HFF-Myc (cell line): ENCODE measurements at regions not wholly inside any gene's neighbourhood (a gene's known extent, or its start where the extent isn't known, plus 50 kb on each side); places are given as distances from the start of the nearest gene placed in this dataset.
"Not testable (repeated sequence)": the region's sequence is repeated elsewhere in the genome, so short reads cannot be mapped to it uniquely, and the experiment has no call there.

Experiments used
- DNase-seq: peaks from one replicate; pipeline ENCODE4 v3.0.0-alpha.2; 2011; ENCODE audit warnings: low read depth; ENCODE audit errors: extremely low read depth
- H3K4me3 ChIP-seq: replicated peaks from 2 replicates; pipeline ENCODE4 v1.5.1; 2011; ENCODE audit warnings: low read depth, mild to moderate bottlenecking, control low read depth, low read length
- TF ChIP-seq, protein P1 (sequence below): IDR thresholded peaks from 2 replicates; pipeline ENCODE4 v1.5.1; 2012; ENCODE audit warnings: mild to moderate bottlenecking, low read depth, low read length, control low read depth; ENCODE audit errors: missing control alignments

DNA sequence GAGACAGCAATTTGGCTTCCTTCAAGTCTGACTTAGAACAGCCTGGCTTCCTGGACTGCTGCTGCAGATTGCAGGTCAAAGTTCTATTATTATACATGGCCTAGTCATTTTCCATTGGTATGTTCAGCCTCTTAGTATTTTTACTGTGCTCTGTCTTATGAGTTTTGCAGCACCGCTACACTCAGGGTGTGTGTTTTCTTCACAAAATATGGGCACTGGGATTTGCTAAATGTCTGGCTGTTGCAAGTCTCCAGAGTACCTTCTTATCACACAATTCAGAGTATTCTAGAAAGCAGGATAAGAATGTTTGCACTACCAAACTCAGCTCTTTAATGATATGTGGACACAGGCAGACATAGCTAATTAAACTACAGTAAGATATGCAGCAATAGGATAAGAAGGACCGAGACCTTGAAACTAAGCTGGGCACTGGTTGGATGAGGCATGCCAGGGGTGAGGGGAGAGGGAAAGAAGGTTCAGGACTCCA, 203.0 kb upstream of the PDZRN3 start:
- no peak overlapping the region for H3K4me3 ChIP-seq
- no peak for DNase-seq
- TF ChIP-seq, protein P1, sequence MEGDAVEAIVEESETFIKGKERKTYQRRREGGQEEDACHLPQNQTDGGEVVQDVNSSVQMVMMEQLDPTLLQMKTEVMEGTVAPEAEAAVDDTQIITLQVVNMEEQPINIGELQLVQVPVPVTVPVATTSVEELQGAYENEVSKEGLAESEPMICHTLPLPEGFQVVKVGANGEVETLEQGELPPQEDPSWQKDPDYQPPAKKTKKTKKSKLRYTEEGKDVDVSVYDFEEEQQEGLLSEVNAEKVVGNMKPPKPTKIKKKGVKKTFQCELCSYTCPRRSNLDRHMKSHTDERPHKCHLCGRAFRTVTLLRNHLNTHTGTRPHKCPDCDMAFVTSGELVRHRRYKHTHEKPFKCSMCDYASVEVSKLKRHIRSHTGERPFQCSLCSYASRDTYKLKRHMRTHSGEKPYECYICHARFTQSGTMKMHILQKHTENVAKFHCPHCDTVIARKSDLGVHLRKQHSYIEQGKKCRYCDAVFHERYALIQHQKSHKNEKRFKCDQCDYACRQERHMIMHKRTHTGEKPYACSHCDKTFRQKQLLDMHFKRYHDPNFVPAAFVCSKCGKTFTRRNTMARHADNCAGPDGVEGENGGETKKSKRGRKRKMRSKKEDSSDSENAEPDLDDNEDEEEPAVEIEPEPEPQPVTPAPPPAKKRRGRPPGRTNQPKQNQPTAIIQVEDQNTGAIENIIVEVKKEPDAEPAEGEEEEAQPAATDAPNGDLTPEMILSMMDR: no peak

DNA sequence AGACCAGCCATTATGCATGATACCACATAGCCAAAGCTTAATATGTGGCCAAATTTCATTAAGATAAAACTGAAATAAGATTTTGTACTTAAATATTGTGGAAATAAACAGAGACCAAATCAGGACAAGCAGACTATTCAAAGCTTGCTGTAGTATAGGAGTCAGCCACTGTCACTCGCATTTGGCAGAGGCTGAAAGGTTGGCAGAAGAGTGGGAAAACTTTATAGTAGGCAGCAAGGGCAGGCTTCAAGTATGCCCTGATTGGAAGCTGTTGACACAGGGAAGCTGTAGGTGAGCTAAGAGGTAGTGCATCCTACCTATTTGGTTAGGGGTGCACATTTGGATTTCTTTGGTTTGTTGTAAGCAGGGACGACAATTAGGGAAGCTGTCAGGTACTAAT, 202.5 kb upstream of the PDZRN3 start:
- no peak for DNase-seq
- TF ChIP-seq, protein P1: no peak
- H3K4me3 ChIP-seq: no peak overlapping the region

DNA sequence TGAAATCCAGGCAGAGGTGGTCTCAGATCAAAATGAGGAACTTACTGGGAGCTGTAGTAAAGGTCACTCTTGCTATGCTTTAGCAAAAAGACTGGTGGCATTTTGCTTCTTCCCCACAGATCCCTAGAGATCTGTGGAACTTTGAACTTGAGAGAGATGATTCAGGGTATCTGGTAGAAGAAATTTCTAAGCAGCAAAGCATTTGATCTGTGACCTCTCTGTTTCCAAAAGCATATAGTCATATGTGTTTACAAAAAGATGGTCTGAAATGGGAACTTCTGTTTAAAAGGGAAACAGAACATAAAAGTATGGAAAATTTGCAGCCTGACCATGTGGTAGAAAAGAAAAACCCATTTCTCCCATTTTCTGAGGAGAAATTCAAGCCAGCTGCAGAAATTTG, 196.2 kb upstream of the PDZRN3 start:
- DNase-seq, H3K4me3 ChIP-seq: not testable (repeated sequence)

DNA sequence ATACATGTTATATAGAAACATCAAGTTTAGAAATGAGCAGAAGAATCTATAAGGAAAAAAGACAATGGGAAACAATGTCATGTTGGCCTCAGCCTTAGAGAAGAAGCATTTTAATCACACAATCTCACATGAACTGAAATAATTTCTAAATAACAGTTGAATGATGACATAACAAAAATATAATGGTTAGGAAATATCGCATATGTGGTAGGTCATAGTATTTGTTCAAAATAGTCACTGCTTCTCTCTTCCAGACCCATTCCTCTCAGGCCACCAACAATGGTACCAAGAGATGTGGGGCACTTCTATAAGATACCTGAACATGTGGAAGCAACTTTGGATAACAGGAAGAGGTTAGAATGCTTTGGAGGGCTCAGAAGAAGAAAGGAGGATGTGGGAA, 195.7 kb upstream of the PDZRN3 start:
- DNase-seq: no peak
- TF ChIP-seq, protein P1: no peak
- no peak overlapping the region for H3K4me3 ChIP-seq

DNA sequence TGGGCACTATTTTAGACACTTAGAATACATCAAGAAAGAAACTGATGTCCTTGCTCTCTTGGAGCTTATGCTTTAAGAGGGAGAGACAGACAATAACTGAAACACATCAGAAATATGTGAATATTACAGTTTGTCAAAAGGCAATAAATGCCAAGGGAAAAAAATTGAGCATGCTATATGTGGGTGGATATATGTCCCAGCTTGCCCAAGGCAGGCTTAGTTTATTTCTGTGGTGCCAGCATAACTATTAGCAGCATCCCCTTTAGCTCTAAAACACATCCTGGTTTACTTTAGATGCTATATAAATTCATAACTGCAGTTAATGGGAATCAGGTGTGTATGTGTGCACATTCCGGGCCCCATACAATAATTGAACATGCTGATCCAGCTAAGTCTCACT, 191.2 kb upstream of the PDZRN3 start:
- no peak for DNase-seq
- TF ChIP-seq, protein P1: no peak
- H3K4me3 ChIP-seq: no peak overlapping the region

DNA sequence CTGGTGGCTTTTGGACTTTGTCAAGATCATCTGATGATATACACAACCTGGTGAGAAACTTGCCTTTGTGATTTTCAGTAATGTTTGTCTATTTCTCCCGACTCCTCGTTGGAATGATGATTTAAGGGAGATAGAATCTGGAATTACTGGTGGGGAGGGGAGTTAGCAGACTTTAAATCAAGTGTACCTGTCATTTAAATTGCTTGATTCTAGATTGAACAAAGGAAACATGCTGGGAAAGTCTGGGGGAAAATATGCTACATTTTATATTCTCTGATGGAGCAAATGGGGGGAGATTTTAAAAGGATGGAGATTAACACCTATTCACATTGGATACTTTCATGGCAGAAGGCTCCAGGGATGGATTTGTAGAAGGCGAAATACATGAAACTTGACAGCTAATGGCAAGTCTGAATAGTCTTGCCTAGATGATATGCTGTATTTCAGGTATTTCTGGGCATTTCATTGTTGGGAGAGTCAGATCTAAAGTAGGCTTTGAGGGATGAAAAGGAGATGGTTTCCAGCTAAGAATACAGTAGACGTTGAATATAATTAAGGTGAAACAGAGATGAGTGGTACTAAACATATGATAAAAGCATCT, 189.1 kb upstream of the PDZRN3 start:
- H3K4me3 ChIP-seq: no peak overlapping the region
- DNase-seq: no peak
- TF ChIP-seq, protein P1: no peak

DNA sequence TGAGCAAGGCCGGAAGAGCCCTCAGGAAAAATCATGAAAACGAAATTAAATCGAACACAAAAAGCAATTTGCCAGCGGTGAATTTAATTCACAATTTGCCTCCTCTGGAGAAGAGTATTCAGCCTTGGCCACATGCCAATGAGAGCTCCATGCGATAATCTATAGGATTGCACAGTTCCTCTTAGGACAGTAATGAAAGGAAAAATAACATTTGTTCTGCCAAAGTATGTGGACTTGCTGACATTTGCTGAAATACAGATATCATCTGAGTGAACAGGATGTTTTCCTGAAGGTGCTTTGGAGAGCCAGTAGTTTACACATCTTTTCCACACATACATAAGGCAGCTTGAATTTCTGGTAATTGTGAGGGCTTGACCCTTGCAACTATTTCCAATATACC, 188.6 kb upstream of the PDZRN3 start:
- no peak overlapping the region for H3K4me3 ChIP-seq
- no peak for DNase-seq
- TF ChIP-seq, protein P1: no peak
